ENCODE measurements at regions not wholly inside any gene's neighbourhood (a gene's known extent, or its start where the extent isn't known, plus 50 kb on each side); places are given as distances from the start of the nearest gene placed in this dataset.

DNA sequence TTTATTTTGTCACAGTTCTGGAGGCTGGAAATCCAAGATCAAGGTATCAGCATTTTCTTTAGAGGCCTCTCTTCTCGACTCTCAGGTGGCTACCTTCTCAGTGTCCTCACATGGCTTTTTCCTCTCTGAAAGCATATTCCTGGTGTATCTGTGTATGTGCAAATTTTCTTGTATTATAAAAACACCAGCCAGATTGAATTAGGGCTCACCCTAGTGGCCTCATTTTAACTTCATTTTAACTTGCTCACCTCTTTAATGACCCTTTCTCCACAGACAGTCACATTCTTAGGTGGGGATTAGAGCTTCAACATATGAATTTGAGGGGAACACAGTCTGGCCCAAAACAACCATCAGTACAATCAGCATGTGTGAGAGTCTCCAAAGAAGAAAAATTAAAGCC lies 542.4 kb upstream of the FAM241A start:
- peak; percentile 43 for DNase-seq (ENCODE audit: low spot score)

GRCh38 chr4:111605111-111605510 lies 540.1 kb upstream of the FAM241A start:
- no peak for DNase-seq (ENCODE audit: low spot score)

GRCh38 chr4:111610681-111611080 lies 534.6 kb upstream of the FAM241A start:
- DNase-seq (ENCODE audit: low spot score), result no peak

- no peak for DNase-seq (ENCODE audit: low spot score)
Observed at GRCh38 chr4:111618908-111619307, 526.3 kb upstream of the FAM241A start.

GRCh38 chr4:111628437-111628836 lies 516.8 kb upstream of the FAM241A start:
- no peak for DNase-seq (ENCODE audit: low spot score)

DNA sequence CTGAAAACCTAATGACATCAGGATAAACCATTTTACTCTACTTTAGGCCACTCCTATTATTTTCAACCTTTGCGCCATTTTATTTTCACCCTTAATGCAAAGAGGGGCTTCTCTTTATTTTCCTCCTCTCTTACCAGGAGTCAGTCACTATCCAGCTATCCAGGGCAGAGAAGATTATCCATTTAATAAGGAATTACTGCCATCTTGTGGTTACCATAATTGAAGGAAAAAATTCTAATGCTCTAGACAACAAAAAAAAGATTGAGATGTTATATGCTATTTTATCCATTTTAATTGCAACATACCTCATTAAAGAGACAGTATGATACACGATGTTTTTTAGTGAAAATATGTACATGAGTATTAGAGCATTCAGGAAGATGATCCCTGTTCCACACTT lies 514.5 kb upstream of the FAM241A start:
- peak; percentile 36 for DNase-seq (ENCODE audit: low spot score)

GRCh38 chr4:111631215-111631999 lies 513.8 kb upstream of the FAM241A start:
- peak; percentile 61 for DNase-seq (ENCODE audit: low spot score)

DNA sequence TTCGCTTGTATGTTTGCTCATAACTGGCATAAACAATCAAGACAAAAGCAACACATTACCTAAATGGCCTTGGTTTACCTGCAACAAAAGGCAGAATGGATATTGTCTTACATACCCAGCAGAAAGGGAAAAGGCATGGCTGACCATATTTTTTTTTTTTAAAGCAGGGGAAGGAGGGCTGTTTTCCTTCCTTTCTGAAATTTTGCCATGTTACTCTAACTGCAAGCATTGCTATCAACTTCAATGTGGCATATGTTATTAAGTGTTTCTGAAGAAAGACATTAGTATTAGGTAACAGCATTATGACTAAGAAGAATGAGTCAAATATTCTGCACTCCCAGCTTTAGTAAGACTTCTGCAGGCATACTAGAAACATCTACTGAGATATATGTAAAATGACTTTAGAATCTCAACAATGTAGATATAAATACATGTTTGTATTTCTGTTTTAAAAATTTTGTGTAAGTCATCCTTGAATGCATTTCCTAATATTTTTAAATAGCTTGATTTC lies 512.6 kb upstream of the FAM241A start:
- no peak for DNase-seq (ENCODE audit: low spot score)

DNA sequence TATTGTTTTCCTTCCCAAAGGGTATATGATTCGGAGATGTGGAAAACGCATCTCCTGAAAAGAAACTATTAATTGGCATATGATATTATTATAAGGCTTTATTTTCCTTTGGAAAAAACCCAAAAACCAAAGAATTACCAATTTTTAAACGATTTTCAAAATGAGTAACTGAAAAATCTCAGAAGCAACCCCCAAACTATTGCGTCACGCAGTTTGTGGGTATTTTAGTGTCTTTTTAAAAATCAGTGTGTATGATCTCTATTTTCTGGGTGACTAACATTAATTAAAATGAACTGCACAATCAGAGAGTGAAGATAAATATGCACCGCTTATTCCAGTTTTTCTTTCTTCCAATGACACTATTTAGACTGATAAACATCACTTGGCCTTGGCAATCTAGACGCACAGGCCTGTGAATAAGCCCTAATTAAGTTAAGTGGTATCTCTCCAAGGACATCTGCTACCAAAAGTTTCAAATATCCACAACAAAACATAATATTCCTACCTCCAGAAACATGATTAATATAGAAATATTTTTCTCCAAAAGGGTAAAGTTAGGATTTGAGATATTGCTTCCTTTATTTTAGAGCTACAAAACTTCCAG lies 511.5 kb upstream of the FAM241A start:
- no peak for DNase-seq (ENCODE audit: low spot score)

GRCh38 chr4:111635646-111636045 lies 509.6 kb upstream of the FAM241A start:
- DNase-seq (ENCODE audit: low spot score), result no peak

GRCh38 chr4:111636961-111637585 lies 508.2 kb upstream of the FAM241A start:
- no peak for DNase-seq (ENCODE audit: low spot score)

DNA sequence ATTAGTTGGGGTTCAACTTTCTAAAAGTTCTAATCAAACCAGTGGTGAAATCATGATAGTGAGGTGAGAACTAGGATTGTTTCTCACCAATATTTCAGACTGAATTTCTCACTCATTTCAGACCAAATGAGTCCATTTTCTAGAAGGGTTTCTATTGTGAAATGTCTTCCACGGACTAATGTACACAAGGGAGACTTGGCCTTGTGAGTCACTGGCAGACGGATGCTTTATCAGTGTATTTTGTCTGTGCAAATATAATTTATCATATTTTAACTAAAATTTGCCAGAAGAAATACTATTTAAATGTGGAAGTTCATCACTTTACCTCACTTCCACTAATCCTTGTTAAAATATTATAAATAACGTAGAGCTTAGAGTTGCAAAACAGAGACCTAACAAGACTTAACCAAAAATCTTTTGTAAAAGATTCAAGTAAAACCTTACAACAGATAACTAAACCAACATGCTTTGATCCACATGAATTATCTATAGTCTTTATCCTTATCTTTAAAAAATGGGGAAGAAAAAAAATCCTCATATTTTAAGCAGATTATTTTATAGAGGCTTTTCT lies 506.0 kb upstream of the FAM241A start:
- DNase-seq (ENCODE audit: low spot score), result no peak

- no peak for DNase-seq (ENCODE audit: low spot score)
Observed at GRCh38 chr4:111639876-111640275, 505.4 kb upstream of the FAM241A start.

- DNase-seq (ENCODE audit: low spot score), result peak; percentile 94
Observed at GRCh38 chr4:111641813-111642579, 503.3 kb upstream of the FAM241A start.

DNA sequence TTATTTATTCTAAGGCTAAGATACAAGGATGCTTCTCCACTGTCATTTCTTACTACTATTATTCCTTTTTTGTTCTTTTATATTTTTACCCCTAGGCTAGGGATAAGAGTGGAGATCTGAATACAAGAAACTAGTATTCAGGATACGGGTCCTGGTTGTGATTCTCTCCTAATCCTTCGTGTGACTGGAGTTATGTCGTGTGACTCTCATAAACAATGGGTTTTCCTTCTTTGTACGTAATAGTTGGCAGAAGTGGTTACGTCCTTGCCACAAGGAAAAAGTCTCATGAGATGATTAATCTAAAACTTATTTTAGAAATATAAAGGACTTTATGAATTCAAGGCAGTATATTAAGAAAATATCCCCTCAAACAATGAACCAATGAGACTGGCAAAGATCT lies 497.2 kb upstream of the FAM241A start:
- no peak for DNase-seq (ENCODE audit: low spot score)

DNA sequence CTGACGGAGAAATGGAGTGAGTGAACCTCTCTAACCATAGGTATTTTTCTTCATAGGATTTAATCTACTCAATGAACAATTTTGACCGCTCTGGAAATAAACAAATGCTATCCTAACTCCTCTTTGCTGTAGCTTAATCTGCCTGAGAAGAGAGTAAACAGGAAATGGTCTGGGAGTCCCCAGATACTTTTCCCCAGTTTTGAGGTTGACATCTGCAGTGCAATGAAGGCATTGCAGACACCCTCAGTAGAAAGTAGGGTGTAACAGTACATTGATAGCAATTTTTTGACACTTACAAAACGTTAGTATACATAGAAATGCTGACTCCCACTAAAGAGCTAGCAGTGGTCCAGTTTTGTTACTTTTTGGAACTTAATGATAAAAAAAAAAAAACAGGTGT lies 495.9 kb upstream of the FAM241A start:
- DNase-seq (ENCODE audit: low spot score), result peak; percentile 47

GRCh38 chr4:111650146-111650545 lies 495.1 kb upstream of the FAM241A start:
- DNase-seq (ENCODE audit: low spot score), result no peak

DNA sequence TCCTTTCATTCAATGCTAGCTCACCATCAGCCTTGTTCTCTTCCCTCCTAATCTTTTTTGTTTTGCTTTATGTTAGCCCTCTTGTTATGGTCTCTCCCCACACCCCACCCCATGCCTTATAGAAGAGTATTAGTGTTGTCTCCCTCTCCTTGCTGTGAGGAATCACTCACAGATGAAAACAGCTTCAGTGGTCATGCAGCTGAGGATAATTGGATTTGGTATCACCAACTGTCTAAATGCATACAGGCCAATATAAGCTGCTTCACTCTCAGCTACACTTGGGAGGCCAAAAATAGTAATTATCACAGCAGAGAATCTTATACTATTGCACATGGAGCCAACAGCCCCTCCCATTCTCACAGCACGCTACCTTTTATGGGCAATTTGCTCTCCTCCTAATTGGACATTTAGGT lies 494.6 kb upstream of the FAM241A start:
- no peak for DNase-seq (ENCODE audit: low spot score)

DNA sequence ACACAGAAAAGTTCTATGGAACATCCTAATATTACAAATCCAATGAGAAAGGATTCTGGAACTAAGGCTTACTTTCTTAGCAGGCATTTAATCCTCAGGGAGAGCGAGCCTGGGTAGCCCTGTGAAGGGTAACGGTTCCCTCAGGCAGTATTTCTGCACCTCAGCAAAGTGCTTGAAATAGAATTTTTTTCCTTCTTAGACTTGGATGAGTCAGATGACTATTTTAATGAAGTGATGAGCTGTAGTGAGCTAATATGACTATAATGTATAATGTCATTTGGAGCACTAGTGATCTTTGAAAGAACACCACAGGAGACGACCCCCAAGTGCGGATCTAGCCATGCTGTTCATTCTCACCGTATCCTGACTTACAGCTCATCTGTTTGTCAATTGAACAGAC lies 493.0 kb upstream of the FAM241A start:
- no peak for DNase-seq (ENCODE audit: low spot score)

- DNase-seq (ENCODE audit: low spot score), result no peak
Observed at GRCh38 chr4:111652986-111653385, 492.3 kb upstream of the FAM241A start.

DNA sequence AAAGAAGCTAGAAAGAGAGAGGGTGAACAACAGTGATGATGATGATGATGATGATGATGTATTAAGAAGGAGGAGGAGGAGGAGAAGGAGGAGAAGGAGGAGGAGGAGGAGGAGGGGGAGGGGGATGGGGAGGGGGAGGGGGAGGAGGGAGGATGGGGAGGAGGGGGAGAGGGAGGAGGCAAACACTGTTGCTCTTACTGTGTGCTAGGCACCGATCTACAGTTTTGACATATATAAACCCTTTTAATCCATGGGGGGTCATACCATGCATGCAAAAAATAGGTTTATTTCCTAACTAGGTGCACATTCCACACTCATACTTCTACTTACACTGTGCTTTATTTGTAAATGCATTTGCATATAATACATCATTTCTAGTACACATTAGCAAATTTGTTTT lies 482.8 kb upstream of the FAM241A start:
- peak; percentile 11 for DNase-seq (ENCODE audit: low spot score)

GRCh38 chr4:111664308-111664945 lies 480.8 kb upstream of the FAM241A start:
- DNase-seq (ENCODE audit: low spot score), result no peak

Measured in NAMALWA (cell line).